AG09309 (cell line): ENCODE measurements at regions not wholly inside any gene's neighbourhood (a gene's known extent, or its start where the extent isn't known, plus 50 kb on each side); places are given as distances from the start of the nearest gene placed in this dataset.

Experiments used
- DNase-seq: peaks from one replicate; pipeline ENCODE4 v3.0.0-alpha.2; 2010; ENCODE audit warnings: low read depth
- H3K4me3 ChIP-seq: 2 replicates; pipeline ENCODE4 v1.5.1; 2011; ENCODE audit warnings: mild to moderate bottlenecking, low read depth, low read length, moderate library complexity; ENCODE audit not compliant: control insufficient read depth
- CTCF ChIP-seq: IDR thresholded peaks from 2 replicates; pipeline ENCODE4 v1.5.1; 2011; ENCODE audit warnings: mild to moderate bottlenecking, low read depth, low read length, inconsistent platforms; ENCODE audit not compliant: insufficient read depth, control insufficient read depth; ENCODE audit errors: missing control alignments

GRCh38 chr5:56451742-56452141, 218.6 kb upstream of the ANKRD55 start:
- no peak for TF ChIP-seq CTCF

GRCh38 chr5:56450766-56451165, 217.6 kb upstream of the ANKRD55 start:
- H3K4me3 ChIP-seq, result no peak overlapping the region
- no peak for DNase-seq
- no peak for TF ChIP-seq CTCF

More at GRCh38 chr5:56451742-56452141, 218.6 kb upstream of the ANKRD55 start:
- DNase-seq, result no peak
- no peak overlapping the region for H3K4me3 ChIP-seq

GRCh38 chr5:56449071-56449640, 216.0 kb upstream of the ANKRD55 start:
- no peak for TF ChIP-seq CTCF
- no peak for DNase-seq
- H3K4me3 ChIP-seq, result no peak overlapping the region

GRCh38 chr5:56447656-56448055, 214.5 kb upstream of the ANKRD55 start:
- TF ChIP-seq CTCF, result no peak
- no peak for DNase-seq
- no peak overlapping the region for H3K4me3 ChIP-seq

- no peak overlapping the region for H3K4me3 ChIP-seq
- no peak for TF ChIP-seq CTCF
- DNase-seq, result no peak
Measured at GRCh38 chr5:56447232-56447631, 214.1 kb upstream of the ANKRD55 start.

- no peak for DNase-seq
- no peak for TF ChIP-seq CTCF
Measured at GRCh38 chr5:56446728-56447127, 213.6 kb upstream of the ANKRD55 start.

GRCh38 chr5:56443826-56444225, 210.7 kb upstream of the ANKRD55 start:
- TF ChIP-seq CTCF, result no peak
- no peak overlapping the region for H3K4me3 ChIP-seq
- DNase-seq, result no peak

More at GRCh38 chr5:56446728-56447127, 213.6 kb upstream of the ANKRD55 start:
- no peak overlapping the region for H3K4me3 ChIP-seq
